ENCODE measurements at regions not wholly inside any gene's neighbourhood (a gene's known extent, or its start where the extent isn't known, plus 50 kb on each side); places are given as distances from the start of the nearest gene placed in this dataset.

DNA sequence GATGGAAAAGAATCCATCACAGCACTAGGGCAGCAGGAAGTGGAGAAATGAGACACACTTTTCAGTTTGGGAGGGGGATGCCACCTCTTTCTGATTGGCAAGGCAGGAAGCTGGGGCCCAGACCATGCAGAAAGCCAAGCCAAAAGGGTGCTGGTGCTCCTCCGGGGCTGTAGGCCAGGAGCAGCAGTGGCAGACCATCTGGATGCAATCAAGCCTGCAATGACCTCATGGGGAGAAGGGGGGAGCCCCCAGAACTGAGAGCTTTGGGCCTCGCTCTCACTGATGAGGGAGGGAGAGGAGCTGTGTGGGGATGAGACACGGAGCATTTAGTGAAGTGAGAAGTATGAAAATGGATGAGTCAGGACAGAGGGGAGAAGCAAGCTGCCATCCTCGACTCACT is 141.3 kb upstream of the NALF2 start:
- no peak for DNase-seq

DNA sequence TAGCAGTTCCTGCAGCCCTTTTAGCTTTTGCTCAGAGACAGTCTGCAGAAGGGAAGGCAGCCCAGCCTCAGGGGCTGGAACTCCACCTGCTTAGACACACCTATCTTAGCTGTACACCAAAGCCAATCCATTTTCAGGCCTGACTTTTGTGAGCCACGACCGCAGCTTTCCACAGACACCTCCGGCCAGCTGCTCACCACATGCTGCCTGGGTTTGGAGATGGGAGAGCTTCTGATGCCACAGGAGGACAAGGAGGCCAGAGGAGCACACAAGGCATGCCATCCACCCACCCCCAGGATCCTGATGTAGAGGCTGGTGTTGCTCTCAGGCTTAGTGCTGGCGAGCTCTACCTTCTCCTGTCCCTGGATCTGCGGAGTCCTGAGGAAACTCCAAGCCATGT is 141.8 kb upstream of the NALF2 start:
- no peak for DNase-seq

DNA sequence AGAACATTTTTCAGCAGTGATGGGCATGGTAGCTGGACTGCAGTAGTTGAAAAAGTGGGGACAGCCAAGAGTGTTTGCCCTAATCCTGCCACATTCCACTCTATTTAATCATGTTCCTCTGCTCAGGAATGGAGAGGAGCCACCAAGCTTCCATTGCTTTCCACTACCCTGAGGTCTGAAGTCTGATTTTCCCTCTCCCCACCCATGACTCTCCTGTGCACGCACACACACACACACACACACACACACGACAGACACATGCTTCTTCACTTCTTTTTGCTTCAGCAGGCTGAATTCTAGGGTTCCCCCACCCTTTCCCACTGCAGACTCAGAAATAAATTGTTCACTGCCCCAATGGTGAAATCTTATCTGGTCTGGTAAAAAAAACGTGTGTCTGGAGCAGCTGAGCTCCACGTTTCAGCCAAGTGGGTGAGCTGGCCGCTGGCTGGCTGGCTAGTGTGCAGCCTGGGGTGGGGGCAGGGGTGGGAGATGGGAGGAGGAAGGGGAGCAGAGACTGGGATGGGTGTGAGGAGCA is 142.7 kb upstream of the NALF2 start:
- DNase-seq, result no peak

DNA sequence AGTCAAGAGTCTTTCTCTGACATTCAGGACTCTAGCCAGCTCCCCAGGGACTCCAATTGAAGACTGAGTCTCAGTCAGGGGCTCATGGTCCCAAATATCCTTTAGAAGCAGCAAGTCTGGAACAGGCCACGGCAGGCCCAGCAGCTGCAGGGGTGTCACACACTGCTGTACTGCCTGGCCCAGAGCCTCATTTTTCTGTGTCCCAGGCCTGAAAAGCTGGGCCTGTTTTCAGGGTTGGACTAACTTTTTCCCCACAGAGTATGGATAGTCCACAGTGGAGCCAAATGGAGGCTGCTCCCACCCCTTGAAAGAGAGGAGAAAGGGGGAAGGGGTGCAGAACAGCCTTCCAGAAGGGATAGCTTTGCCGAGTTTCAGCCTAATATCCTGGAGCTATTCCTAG is 146.8 kb upstream of the NALF2 start:
- DNase-seq, result no peak

DNA sequence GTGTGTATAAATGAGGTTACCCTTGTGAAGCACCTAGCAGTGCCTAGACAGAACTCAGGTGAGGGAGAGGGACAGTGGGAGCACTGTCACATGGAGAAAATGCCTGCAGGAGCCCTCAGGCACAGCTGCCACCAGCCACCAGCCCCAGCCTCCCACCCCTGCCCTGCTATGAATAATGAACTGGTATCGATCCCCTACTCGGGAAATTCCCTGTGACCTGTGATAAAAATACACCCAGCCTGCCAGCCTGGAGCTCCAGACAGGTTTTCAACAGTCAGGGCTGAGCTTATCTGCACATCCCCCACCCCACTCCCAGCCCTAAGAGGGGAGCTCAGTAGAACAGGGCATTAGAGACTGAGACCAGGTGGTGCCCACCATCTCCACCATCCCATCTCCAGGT is 159.6 kb upstream of the PJA1 start:
- no peak for DNase-seq

DNA sequence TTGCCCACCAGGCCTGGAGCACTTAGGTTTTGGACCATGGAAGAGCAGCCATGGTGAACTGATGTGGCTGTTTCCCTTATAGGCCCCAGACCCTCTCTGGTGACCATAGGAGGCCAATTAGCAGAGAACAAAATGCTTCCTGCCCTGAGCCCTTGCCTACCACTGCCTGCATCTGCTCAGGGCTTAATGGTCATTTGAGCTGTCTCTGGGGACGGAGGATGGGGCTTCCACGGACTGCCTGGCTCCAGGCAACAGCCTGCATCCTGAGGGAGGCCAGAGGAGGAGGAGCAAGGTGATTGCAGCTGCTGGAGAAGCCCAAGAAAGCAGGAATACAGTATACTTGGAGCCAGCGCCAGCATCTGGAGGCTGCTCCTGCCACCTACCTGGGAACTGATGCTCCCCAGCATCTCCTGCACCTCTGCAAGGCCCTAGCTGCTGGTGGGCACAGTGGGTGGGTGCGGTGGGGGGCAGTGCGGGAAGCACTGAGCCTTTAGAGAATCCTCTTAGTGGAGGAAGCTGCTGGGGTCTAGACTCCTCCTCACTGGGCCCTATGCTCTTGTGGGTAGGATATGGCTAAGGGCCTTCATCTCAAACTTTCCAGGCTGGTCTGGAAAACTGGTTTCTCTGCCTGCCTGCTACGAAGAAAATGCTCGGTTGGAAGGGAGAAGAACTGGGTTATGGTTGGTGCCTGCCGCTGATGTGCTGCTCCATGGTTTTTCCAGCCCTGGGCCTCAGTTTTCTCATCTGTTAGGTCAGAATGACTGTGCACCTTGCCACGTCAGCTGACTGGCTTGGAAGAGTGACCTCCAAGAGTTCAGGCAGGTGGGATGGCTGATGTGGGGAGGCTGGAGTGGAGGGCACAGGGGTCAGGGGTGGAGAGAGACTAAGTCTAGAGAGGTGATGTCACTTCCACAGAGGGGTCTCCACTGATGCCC is 158.8 kb upstream of the PJA1 start:
- no peak for DNase-seq

DNA sequence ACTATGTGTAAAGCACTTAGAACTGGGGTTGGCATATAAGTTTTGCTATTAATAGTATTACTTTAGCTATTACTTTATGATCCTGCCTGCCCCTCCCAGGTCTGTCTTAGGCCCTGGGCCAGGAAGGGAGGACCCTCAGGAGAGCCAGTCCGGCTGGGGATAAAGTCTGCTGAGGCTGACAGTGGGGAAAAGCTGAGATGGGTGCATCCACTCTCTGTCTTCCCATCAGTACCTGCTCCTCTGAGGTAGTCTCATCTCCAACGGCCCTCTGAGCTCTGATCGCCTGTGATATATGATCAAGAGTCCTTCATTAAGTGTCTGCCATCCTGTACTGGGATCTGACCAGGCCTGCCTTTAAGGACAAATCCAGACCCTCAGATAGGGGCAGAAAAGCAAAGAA is 156.5 kb upstream of the PJA1 start:
- DNase-seq, result no peak

DNA sequence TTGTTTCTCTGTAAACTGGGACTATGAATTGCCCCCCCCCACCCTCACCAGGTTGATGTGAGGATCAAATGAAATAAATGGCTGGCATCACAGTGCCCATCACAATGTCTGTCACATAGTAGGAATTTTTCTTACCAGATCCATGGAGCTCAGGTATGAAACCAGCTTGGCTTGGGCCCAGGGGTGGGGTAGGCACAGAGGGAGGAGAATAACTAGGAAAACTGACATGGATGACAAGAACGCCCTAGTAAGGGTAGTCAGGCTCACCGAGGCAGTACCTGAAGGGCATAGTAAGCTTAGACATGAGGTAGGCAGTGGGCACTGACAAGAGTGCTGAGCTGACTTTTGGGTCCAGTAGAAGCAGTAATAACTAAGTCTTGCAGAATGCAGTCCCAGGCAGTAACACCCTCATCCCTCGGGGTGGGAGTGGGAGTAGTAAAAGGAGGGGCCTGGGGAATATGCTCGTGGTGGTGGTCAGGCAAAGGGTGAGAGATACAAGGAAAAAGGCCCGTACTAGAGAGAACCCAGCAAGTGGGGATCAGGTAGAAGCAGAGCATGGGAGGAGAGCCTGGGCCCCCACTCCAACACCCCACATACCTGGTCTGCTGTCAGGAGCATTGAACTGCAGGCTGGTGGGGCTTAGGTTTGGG is 155.9 kb upstream of the PJA1 start:
- no peak for DNase-seq

DNA sequence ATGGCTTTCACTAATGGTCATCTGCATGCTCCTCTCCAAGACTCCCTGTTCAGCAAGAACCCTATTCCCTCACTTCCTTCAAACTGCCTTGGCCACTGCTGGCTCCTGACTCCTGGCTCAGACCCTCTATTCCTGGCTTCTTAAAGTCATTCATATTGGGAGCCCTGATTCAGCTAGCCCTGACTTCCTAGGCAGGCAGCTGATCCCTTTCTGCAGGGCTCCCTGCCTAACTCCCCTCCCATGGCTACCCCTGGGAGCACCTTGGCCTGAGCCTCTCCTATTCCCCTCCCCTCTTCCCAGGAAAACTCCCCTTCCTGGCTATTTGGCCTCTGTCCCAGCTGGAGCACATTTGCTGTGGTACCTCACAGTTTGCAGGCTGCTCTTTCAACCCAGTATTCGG is 154.9 kb upstream of the PJA1 start:
- DNase-seq, result no peak

DNA sequence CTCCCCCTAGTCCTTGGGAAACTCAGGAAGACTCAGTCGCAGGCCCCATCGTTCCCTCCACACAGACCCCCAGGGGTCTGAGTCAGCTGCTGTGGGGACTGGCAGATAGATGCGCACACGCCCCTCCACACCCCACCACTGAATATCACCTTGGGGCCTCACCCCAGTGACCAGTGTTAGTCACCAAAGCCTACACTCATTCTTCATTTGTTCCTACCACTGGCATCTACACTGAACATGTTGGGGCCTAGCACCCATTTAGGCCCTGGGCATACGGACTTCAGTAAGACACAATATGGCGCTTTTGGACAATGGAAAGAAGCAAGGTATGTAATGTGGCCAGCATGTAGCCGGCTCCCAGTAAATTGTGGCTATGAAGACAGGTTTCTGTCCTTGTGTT is 154.1 kb upstream of the PJA1 start:
- no peak for DNase-seq

DNA sequence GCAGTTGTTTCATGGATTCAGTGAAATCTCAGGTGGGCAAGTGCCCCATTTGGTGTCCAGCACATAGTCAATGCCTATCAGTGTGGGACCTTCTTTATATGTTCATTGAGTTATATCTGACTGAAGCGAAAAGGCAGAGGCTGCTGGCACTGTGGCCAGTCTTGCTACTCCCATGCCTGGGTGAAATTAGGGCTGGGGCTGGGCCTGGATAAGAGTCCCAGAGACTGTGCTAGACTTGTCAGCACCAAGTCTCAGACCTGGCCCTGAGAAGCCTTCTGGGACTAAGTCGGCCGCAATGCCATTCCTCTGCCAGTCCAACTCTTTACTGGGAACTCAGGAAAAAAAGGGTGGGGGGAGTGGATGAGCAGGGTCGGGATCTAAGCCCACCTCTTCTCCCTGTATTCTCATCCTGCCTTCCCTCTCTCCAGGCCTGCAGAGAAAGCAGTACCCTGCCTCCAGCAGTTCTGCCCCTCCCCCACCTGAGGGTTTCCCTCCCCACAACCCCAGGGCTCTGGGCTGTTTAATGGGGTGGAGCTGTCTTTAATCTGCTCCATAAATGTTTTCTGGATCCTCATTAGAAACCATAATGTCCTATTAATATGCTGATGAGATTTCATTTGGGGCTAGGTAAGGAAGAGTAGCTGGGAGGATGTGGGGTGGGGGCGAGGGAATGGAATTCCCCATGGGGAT is 153.5 kb upstream of the PJA1 start:
- no peak for DNase-seq

DNA sequence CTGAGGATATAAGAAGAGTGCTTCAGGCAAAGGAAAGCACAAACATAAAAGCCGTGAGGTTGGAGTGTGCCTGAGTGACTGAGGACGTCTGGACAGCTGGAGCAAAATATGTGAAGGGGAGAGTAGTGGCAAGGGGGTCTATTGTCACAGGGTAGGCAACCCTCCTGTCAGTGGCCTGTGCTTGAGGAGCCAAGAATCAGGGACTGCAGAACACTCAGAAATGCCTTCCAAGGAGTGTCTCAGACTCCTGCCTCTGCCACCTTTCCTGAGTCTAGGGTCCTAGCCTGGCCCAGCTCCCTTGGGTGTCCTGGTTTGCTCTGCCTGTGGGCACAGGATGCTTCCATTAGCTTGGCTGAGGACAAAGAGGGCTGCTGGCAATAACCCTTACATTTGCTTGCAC is 152.5 kb upstream of the PJA1 start:
- no peak for DNase-seq

DNA sequence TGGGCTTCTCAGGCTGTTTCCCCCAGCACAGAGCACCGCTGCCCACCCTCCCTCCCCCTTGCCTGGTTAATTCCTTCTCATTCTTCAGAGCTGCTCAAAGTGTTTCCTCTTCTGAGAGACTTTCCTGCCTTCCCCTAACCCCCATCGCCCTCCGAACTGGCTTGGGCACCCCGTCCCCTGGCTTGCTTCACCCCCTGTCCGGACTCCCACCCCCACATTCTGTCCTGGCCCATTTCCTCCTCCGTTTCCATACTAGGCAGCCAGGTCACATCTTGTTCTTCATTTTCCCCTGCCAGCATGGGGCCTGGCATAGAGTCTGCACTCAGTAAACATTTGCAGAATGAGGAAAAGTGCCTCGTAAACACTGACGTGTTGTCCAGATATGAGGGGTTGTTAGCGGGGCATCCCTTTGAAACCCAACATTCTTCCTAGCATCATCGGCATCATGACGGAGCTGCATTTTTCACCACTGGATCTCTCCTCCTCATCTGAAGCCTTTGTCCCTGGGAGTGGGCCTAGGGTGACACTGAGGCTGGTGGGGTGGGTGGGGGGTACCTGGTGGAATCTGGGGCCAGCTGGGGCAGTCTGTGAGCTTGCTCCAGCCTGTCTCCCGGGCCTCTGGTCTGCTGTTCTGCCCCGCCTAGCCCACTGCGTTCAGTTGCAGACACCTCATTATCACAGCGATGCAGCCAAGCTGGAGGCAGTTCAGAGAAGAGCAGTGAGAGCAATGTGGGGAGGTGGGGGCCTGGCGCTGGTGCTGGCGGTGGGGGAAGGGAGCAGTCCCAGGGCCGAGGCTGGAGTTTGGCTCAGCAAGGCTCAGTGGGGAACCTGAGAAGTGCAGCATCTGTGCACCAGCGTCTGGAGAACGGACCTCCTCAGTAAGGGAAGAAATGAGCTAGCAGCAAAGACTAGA is 149.4 kb upstream of the PJA1 start:
- no peak for DNase-seq

DNA sequence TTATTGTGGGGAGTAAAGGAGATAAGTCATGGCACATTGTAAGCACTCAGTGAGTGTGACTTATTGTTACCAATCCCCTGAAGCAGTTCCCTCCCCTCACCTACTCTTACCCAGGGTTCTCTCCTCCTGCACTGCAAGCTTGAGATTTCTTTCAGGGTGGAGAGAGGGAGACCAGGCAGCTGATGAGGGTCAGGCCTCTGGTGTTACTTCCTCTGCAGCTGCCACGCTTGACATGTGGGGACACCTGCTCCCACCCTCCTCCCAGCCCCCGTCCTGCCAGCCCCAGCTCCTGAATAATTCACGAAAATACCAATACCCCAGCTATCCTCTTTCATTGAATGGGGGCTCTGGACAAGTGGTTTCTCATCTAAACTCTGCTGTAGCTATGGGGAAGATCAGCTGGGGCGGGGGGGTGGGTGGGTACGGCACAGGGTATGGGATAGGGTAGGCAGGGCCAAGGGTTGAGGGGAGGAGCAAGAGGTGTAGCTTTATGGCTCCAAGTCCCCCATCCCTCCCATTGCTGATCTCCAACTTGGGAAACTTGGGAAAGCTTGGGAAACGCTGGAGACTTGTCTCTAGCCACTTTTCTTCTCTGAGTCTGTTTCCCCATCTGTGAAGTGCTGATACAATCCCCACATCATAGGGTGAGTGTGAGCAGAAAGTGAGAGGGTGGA is 148.5 kb upstream of the PJA1 start:
- DNase-seq, result no peak

DNA sequence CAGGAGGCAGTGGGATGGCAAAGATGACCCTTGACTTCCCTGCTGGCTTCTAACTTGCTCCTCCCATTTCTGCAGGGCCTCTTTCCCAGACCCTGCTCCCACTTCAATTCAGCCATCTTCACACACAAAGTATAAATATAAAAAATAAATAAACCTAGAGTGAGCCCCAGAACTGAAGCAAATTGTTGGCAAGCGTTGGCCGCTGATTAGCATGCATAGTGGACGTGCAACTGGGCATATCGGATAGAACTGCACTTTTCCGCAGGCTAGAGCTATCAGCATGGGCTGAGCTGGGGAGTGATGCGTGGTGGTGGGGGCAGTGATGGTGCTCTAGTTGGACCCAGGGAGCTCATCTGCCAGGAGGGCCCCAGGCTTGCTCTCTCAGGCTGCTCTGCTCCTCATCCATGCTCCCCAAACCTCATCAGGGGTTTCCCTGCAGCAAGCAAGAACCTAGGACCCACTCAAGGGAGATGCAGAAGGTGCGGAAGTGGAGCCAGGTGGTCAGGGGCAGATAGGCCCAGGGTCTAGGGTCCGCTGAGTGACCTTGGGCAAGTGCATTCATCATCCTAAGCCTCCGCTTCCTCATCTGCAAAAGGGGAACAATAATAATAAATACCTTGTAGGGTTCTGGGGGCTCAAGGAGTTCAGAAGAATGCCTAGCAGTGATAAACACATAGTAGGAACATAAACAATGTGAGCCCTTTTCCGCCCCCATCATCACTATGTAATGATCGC is 146.8 kb upstream of the PJA1 start:
- no peak for DNase-seq

DNA sequence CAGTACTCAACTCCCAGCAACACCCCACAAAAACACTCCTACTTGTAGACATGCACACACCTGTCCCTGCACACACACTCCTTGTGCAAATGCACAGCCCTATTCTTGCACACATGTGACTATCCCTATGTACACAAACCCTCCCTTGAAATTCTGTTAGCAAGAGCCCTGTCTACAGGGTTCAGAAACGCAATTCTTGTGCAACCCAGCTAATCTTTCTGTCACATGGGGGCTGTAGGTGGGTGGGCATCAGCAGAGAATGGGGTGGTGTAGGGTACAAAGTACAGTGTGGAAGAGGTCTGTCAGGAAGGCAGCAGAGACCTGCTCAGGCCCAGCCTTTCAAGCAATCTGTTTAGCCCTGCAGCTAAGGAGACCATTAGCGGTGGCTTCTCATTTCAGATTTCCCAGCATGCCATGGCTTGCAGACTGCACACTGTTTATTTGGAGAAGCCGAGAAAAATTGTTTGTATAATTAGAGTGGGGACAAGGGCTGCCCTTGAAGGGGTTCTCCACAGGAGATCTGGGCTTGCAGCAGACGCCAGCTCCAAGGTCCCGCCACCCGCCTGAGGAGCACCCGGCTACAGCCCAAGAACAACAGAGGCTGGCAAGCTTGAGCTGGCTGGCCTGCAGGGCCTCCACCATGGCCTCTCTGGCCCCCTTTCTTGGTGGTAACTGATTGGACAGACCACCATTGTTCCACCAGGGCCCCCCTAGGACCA is 144.0 kb upstream of the PJA1 start:
- no peak for DNase-seq

DNA sequence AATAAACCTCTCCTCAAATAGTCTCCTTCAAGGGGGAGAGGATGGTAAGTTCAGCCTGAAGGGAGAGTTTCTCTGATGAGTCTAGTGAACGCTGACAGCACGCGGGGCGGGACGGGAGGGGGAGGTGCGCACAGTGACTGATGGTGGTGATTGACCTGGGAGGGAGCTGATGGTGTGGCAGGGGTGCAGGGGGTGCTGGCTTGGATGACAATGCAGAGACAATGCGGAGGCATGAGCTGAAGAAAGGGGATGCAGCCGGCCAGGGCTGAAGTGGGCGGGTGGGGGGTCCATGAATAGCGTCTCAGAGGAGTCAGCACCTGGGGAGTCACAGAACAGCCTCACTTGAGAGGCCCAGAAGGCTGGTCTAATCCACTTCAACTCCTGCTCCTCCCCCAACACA is 142.5 kb upstream of the PJA1 start:
- no peak for DNase-seq

DNA sequence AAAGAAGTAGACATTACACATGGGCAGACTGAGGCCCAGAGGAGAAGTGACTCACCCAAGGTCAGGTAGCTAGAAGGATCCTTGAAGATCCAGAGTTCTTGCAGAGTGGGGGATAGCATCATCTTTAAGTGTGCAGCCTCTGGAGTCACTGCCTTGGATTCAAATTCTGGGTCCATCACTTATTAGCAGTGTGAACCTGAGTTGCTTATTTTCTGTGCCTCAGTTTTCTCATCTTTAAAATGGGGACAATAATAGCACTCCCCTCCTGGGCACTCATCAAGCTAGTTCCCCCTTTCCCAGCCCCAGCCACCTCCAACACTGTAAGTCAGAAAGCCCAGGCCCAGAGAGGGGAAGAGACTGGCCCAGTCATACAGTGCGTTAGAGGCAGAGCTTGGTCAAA is 141.8 kb upstream of the PJA1 start:
- no peak for DNase-seq

DNA sequence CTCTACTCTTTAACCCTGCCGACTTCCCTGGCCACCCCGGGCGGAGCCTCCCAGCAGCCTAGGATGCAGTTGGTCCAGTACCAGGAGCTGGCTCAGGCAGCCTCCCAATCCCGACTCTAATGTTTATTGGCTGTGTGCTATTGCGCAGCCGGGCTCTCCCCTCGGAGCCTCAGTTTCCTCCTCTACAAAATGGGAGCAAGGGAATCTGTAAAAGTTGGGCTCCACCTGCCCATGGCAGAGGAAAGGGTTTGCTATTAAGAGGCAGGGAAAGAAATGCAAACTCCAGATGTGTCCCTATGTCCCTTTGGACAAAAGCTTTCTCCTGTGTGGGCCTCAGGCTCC is 140.8 kb upstream of the PJA1 start:
- no peak for DNase-seq

DNA sequence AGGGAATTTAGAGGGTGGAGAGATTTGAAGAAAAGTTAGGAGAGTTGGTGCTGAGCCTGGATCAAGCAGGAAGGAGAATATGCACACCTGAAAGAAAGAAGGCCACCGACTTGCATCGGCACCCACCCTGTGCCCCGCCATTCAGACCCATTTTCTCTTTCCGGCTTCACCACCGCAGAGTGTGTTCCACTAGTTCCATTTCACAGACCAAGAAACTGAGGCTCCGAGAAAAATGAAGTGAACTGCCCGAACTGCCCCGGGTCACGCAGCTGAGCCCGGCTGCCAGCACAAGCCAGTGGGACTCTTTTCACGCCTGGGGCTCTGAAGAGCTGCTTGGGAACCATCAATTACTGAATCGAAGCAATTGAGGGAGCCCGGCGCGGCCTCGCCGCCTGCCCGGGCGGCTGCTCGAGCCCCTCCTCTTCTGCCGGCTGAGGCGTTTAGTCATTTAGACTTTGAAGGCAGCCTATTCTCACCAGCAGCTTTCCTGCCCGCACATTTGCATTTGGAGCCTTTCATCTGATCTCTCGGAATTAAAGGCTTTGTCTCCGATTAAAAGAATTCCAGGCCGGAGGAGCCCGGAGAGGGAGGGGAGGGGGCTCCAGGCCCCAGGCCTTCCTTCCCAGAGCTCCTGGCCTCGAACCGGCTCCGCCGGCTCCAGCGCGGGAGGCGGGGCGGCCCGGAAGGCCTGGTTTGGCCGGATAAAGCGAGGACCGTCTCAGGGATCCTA is 140.2 kb upstream of the PJA1 start:
- DNase-seq, result no peak

Data from activated CD8-positive, alpha-beta memory T cell treated with anti-CD3 and anti-CD28 coated beads, Interleukin-2, amount 50 U/mL, for 48 hours (primary cell).